ACHN (cell line): ENCODE measurements at regions not wholly inside any gene's neighbourhood (a gene's known extent, or its start where the extent isn't known, plus 50 kb on each side); places are given as distances from the start of the nearest gene placed in this dataset.

Source experiments
- DNase-seq: peaks from one replicate; pipeline ENCODE4 v3.0.0-alpha.2; 2015
- in situ Hi-C: cut with HindIII; loops from 2 replicates; pipeline ENCODE4 v1.10.0; 2017; ENCODE audit warnings: low sequenced_read_pairs, low pct_ligation_motif_present, low pct_unique_long_range_greater_than_20kb

DNA sequence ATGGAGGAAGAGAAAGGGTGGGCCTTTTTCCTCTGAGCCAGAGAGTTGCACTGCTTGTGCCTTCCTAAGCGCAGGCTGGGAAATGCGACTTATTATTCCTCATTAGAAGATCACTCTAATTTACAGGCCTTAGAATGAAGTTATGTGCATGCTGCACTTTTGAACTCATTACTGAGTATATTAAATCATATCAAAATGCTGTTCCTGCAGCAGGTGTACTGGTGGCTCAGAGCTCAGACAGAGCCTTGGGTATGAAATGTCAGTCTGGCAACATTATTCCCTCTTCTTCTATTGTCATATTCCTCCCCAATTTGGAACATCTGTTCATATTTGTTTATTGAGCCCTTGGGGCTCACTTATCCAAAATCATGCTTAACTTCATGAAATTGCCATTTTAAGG is 85.5 kb downstream of the ADCYAP1 start:
- in situ Hi-C loops: no loop called here
- DNase-seq: no peak

DNA sequence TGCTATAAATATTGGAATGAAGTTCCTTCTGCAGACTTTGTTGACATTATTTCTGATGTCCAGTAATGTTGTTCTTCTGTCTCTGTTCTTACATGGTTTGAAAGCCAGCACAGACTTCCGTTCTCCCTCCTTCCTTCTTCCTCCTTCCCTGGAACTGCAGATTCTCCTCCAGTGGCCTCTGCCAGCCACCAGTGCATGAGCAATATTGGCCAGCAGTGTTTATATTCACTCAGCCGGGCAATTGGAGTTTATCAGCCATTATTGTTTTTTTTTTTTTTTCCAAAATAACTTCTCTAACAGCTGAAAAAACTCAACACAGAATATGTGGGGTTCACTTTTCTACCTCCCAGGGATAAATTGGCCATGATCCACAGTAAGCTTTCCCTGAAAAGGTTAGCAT is 86.8 kb downstream of the ADCYAP1 start:
- DNase-seq: no peak
- in situ Hi-C loops: no loop called here

DNA sequence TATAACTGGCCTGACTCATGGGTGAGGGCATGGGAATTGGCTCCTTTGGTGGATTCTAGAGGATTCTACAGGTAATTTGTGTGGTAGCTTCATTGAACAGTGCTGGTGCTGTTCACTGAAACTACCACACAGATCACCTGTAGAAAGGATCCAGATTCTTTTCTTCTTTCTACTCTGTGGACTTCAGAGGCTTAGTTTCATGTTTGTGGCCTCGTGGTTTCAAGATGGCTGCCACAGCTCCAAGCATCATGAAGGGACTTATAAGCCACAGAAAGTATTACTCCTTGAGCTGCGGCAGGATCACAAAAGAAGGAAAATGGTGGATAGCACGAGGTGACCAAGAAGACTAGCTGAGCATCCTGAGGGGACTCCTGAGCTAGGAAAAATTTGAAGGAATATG is 88.9 kb downstream of the ADCYAP1 start:
- DNase-seq: no peak
- in situ Hi-C loops: no loop called here

DNA sequence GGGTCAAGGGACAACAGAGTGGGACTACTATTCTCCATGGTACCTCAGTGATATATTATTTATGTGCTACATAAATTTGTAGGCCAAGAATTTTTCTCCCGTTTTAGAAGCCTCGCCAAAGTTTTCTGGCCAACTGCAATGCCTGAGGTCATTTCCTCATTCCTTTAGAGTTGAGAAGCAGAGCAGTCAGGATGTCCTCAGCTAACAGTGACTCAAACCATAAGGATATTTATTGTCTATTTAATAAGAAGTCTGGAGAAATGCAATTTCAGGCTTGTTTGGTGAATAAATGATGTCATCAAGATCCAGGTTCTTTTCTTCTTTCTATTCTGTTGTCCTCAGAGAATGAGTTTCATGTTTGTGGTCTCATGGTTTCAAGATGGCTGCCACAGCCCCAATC is 91.0 kb downstream of the ADCYAP1 start:
- no peak for DNase-seq

DNA sequence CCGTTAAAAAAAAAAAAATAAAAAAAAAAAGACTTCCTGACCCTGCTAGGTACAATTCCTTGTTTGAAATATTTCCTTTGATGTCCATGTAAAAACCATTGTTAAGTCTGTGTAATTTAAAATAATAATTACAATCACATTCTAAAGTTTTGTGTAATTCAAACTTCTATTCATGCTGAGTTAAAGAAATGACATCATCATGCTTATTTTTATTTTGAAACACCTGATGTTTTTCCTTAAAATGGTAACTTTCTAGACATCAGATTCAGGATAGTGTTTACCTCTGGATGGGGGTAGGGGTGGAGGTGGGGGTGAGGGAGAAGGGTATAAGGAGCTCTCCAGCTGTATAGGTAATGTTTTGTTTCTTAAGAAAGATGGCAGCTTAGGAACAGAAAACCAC is 92.8 kb downstream of the ADCYAP1 start:
- DNase-seq: no peak
- in situ Hi-C loops: no loop called here

More for the DNA sequence above, 91.0 kb downstream of the ADCYAP1 start:
- in situ Hi-C loops: no loop called here

DNA sequence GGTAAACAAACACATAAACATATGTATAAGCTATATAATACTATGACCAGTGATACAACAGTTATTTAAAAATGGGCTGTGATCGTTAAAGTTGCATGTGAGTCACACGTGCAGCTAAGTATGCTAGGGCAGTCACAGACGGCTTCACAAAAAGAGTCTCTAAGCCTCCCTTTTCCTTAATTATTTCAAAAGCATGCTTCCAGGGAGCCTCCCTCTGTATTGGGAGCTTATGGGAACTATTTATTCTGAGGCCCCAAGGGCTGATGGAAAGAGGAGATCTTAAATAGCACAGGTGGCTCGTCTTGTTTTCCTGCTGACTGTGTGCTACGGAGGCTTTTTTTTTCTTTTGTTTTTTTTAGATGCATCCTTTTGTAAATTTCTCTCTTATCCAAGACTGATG is 94.3 kb downstream of the ADCYAP1 start:
- in situ Hi-C loops: no loop called here
- no peak for DNase-seq

DNA sequence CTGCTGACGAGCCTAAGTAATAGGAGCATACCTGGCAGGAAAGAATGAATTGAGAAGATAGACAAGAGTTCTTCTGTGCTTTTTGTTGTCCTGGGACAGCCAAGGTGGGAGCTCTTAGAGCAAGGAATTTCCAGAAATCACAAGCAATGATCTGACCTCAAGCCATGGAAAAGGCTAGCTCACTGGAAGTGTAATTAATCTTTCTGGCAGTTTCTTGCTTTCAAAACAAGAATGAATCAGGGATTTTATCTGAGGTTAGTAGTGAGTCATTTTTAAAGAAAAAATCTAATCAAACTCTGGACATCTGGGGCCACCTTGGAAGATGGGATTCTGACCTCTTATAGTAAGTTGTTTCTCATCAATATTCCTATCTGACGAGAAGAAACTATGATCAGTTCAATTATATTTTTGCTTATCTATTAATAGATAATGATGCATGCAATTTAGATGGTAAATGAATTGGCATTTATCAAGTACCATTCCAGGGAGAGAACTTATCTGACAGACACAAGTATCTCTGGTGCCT is 98.0 kb downstream of the ADCYAP1 start:
- DNase-seq: no peak
- in situ Hi-C loops: no loop called here

DNA sequence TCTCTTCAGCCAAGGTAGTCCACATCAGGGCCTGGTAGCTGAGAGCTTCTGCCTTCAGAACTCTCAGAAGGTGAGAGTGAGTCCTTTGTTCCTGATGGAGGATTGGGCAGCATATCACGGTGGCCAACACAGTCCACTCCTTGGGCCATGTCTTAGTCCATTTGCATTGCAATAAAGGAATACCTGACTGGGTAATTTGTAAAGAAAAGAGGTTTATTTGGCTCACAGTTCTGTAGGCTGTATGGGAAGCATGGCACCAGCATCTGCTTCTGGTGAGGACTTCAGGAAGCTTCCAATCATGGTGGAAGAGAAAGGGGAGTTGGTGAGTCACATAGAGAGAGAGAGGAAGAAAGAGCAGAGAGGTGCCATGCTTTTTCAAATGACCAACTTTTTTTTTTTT is 98.8 kb downstream of the ADCYAP1 start:
- no peak for DNase-seq
- in situ Hi-C loops: no loop called here

DNA sequence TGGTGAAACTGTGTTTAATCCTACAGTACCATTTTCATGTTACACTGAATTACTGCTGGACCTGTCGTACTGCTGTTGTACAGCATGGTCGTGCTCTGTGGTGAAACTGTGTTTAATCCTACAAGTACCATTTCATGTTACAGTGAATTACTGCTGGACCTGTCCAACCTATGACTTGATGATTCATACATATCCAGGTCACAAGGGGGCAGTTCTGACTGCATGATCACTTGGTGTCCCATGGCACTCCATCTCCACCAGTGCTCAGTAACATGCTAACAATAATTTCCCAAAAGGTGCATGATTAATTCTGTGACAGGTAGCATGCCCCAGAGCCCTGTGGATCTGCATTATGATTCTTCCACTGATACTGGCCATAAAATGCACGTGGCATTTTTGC is 101.6 kb downstream of the ADCYAP1 start:
- in situ Hi-C loops: no loop called here
- no peak for DNase-seq

DNA sequence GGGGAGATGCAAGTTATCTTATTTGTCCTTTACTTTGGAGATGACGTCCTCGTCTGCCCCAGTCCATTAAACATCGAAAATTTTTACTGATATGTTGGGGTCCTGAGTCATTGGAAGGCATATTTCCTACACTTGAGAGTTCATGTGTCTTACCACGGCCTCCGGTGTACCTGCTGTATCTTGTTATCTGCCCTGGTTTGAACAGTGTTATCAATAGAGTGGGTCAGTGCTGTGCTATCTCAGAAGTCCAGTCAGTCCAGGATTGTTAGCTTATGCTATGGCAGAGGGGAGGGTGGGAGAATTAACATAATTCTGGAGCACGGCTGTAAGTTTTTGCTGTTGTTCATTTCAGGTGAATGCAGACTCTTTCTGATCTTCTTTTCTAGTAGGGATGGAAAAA is 102.3 kb downstream of the ADCYAP1 start:
- in situ Hi-C loops: no loop called here
- no peak for DNase-seq

DNA sequence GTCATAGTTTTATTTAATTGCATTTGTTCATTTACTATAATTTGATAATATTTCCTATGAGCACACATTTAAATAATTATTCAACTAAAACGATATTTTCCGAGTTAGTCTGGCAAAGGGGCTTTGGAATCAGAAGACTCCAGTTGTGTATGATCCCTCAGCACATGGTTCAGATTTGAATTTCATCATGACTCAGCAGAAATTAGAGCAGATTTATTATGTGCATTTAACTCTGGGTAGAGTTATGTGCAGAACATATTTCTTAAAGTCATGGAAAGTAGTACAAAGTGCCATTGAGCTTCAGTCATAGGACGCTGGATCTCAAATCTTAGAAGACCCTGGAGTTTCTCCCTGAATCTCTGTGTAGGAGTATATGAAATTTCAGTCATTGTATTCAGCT is 106.7 kb downstream of the ADCYAP1 start:
- no peak for DNase-seq
- in situ Hi-C loops: no loop called here

DNA sequence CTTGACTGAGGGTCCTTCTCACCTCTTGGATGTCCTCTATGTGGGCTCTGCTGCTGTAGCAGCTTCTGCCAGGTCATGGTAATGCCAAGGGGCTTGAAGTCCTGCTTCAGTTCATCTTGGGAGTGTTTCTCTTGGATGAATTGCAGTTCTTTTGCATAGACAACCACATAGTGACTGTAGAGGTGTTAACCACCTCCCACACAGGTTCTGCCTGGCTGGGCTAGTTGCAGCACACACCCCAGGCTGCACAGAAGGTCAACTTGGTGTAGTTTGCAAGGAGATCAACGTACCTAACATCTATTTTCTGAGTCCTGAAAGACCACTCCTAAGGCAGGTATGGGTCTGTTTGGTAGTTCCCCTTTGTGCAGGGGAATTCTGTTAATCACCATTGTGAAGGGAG is 108.1 kb downstream of the ADCYAP1 start:
- no peak for DNase-seq
- in situ Hi-C loops: no loop called here

DNA sequence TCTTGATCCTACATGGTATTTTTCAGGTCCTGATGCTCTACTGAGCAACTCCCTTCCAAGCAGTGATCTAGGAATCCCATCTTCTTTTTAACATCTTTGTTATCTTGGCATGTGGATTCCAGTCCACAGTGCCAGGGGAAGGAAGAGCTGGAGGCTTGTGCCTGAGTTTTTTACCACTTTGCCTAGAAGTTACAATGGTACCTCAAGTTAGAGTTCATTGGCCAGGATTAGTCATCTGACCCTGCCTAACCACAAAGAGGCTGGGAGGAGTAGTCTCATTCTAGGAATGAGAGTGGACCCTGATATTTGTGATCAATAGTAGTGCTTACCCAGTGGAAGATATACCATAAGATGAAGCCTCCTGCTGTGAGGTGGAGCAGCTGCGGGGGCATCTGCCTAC is 109.3 kb downstream of the ADCYAP1 start:
- in situ Hi-C loops: no loop called here
- DNase-seq: peak; percentile 26

DNA sequence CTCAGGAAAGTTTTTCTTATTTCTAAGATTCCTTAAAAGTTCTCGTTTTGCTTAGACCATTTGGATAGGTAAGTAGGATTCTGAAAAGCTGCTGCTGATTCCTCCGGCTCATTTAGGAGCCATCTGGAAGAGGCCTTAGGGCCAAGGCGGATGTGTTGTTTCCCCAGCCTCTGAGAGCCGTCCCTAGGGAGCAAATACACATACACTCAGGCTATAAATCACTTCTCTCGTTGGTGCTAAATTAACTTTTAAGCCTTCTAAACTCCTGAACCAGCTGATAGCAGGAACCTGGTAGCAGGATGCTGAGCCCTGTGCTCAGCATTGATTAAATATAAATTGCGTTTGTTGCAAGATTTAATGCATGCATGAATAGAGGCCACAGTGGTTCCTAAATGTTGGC is 109.8 kb downstream of the ADCYAP1 start:
- DNase-seq: no peak
- in situ Hi-C loops: no loop called here

DNA sequence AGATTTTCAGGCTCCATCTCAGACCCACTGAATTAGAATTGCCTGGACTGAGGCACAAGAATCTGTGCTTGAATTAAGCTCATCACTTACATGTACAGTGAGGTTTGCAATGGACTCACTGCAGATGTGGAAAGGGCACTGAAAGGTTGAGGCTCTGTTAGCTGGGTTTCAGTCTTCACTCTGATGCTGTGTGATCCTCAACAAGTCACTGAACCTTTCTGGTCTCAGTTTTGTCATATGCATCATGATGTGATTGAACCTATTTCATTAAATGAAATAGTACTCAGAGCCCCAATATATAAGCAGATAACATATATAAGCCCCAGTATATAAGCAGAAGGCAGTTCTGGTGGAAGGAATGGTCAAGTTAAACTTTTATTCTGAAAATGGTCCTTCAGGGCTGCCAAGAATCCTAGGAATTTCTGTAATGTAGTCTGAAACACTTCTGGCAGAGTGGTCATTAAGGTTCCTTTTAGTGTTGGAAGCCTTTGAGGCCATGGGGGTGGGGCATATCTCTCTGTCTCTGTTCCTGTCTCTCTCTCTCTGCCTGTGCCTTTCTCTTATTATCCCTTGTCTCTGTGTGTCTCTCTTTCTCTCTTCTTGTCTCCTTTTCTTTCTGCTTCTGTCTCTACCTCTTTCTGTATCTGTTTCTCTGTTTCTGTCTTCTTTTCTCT is 110.4 kb downstream of the ADCYAP1 start:
- in situ Hi-C loops: no loop called here
- DNase-seq: peak; percentile 69

DNA sequence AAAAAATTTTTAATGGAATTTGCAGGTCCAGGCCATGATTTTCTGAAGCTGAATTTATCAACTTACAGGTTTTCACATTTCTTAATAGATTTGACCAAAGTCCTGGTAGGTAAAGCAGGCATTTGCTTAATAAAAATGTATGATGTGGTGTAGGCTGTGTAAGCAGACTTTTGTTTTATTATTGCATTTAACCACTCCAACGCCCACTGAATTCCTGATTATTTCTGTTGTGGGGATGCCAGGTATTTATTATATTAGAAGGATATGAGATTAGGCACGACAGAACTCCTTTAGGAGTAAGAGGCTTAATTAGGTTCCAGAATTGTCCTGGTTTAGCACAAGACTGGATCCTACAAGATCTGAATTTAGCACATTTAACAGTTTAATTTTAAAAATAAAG is 111.1 kb downstream of the ADCYAP1 start:
- no peak for DNase-seq

DNA sequence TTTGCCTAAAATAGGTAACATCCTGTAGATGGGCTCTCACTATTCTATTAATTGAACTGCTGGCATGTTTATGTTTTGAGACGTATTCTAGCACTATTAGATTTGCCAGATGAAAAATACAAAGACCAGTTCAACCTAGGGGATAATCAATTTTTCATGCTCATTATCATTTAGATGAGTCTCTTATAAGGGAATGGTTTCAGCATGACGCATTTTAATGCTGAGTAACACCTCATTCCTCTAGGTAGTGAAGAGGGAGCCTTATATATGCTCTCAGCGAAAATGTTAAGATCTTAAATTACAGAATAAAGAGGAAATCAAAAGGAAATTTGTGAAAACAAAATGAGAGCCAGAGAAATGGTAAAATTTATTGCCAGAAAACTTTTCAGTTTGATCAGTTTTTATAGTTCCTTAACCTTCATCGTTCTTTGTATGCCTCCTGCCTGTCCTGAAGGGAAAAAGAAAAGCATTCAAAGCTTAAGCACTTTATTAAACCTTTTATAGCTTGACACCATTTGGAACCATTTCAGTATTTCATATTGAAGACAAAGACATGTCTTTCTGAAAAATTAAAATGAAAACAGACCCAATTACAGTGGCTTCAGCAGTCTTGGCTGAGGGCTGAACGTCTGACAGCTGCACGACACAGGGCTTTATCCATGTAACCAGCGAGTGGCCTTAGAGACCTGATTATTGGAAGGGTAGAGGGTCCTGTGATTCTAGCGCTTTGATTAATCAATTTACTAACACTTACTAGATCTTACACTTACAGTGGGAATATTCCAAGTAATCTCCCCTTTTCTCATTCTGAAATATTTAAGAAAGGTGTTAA is 112.8 kb downstream of the ADCYAP1 start:
- in situ Hi-C loops: no loop called here
- no peak for DNase-seq

More for the DNA sequence above, 111.1 kb downstream of the ADCYAP1 start:
- in situ Hi-C loops: no loop called here

DNA sequence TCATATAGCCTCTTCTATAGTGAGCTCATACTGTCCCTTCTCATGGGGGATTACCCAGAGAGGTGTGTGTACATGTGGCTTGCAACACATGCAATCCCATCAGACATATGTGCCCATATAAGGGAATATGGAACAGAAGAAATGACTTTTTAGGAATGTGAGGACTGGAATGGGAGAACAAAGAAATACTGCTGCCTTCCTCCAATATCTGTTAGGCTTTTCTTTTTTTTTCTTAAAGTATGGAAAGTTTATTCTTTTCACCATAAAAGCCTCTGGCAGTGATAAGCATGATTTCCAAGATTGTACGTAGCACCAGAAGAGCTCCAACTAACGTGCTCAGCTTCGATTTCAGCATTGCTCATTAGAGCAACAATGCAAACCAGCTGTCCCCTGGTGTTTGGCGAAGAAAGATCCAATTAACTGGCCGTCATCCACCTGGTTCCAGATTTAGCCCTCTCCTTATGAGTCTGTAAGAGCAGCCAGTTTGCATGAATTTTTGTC is 113.6 kb downstream of the ADCYAP1 start:
- DNase-seq: no peak
- in situ Hi-C loops: no loop called here

DNA sequence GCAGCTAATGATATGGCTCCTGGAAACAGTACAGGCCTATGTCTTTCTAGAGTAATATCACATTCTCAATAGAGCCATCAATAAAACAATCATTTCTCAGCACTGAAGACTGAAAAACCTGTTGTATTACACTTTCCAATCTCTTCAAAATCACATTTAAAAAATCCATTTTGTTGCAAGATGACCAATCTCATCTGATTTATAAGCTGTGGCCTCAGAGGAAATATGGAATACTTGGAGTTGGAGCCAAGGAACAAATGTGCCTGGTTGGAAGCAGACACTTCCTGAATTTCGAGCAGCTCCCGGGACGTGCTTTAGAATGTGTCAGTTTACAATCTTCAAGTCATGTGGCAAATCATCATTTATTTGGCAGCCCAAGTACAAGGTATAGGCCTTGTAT is 114.5 kb downstream of the ADCYAP1 start:
- no peak for DNase-seq
- in situ Hi-C loops: no loop called here
